ENCODE measurements at regions not wholly inside any gene's neighbourhood (a gene's known extent, or its start where the extent isn't known, plus 50 kb on each side); places are given as distances from the start of the nearest gene placed in this dataset.

GRCh38 chr7:13770305-13770704 lies 219.2 kb downstream of the ETV1 start:
- Mint-ChIP-seq H3K27ac (ENCODE audit: unreplicated experiment) (no peak overlapping the region), H3K4me3 (ENCODE audit: unreplicated experiment) (no peak overlapping the region), H3K27me3 (ENCODE audit: unreplicated experiment) (no peaks in the 10 kb centered on the region), H3K9me3 (ENCODE audit: unreplicated experiment) (no peaks in the 10 kb centered on the region), H3K4me1 (ENCODE audit: low read depth, unreplicated experiment) (no peaks in the 10 kb centered on the region), H3K36me3 (ENCODE audit: unreplicated experiment) (peaks cover 11% of the 10 kb centered on the region)
- DNase-seq, result no peak
- TF ChIP-seq CTCF (IDR thresholded peaks at IDR 0.05; ENCODE audit: partially characterized antibody, unreplicated experiment), result no peak

- Mint-ChIP-seq H3K4me1 (ENCODE audit: low read depth, unreplicated experiment) (no peaks in the 10 kb centered on the region), H3K27ac (ENCODE audit: unreplicated experiment) (no peak overlapping the region), H3K9me3 (ENCODE audit: unreplicated experiment) (no peaks in the 10 kb centered on the region), H3K4me3 (ENCODE audit: unreplicated experiment) (no peak overlapping the region), H3K36me3 (ENCODE audit: unreplicated experiment) (no peaks in the 10 kb centered on the region), H3K27me3 (ENCODE audit: unreplicated experiment) (no peaks in the 10 kb centered on the region)
- no peak for TF ChIP-seq CTCF (IDR thresholded peaks at IDR 0.05; ENCODE audit: partially characterized antibody, unreplicated experiment)
- DNase-seq, result no peak
These were observed 214.5 kb downstream of the ETV1 start for GRCh38 chr7:13774976-13775375.

DNA sequence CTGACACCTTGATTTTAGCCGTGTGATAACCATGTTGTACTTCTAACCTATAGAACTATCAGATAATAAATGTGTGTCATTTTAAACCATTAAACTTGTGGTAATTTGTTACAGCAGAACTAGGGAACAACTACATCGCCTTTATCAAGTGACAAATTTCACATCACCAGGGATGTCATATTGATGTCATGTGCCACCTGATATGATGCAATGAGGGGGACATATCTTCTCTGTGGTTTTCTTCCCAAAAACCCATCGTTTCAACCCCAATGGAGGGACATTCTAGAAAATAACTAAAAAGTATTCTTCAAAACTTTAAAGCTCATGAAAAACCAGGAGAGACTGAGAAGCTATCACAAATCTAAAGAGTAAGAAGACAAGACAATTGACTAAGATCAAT lies 212.2 kb downstream of the ETV1 start:
- Mint-ChIP-seq H3K4me1 (ENCODE audit: low read depth, unreplicated experiment) (no peaks in the 10 kb centered on the region), H3K4me3 (ENCODE audit: unreplicated experiment) (no peak overlapping the region), H3K27me3 (ENCODE audit: unreplicated experiment) (no peaks in the 10 kb centered on the region), H3K27ac (ENCODE audit: unreplicated experiment) (no peak overlapping the region), H3K9me3 (ENCODE audit: unreplicated experiment) (no peaks in the 10 kb centered on the region), H3K36me3 (ENCODE audit: unreplicated experiment) (no peaks in the 10 kb centered on the region)
- DNase-seq, result no peak
- no peak for TF ChIP-seq CTCF (IDR thresholded peaks at IDR 0.05; ENCODE audit: partially characterized antibody, unreplicated experiment)

DNA sequence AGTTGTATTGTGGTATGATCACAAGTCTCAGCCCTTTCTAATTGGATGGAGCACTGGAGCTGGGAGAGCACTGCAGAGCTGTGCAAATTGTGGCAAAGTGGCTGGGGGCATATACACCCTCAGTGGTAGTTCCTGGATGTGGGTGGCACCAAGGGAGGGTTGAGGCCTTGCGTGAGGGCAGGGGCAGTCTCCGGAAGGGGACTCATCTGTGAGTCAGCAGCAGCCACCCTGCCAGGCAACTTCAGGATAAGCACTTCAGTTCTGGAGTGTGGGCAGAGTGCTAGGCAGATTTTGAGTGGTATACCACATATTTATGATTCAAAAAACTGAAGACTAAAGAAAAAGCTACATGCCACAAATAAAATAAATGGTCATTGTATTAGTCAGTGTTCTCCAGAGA lies 210.5 kb downstream of the ETV1 start:
- Mint-ChIP-seq H3K9me3 (ENCODE audit: unreplicated experiment) (no peaks in the 10 kb centered on the region), H3K4me3 (ENCODE audit: unreplicated experiment) (no peak overlapping the region), H3K4me1 (ENCODE audit: low read depth, unreplicated experiment) (no peaks in the 10 kb centered on the region), H3K36me3 (ENCODE audit: unreplicated experiment) (no peaks in the 10 kb centered on the region), H3K27me3 (ENCODE audit: unreplicated experiment) (no peaks in the 10 kb centered on the region), H3K27ac (ENCODE audit: unreplicated experiment) (no peak overlapping the region)
- DNase-seq, result no peak
- no peak for TF ChIP-seq CTCF (IDR thresholded peaks at IDR 0.05; ENCODE audit: partially characterized antibody, unreplicated experiment)

DNA sequence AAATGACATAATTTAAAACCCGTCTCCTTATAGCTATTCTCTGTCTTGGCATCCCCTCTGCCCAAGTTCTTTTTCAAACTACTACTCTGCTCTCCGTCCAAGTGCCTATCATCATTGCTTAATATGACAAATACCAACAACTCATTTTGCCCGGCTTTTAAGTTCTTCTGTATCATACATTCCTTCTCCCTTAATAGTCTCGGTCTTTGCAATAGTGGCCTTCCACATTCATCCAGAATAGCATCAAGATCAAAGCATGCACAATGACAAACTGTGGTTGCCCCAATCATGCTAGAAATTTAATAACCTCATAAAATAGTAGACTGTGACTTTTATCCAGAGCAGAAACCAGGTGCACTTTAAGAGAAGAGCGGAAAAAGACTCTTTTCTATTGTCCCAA lies 198.9 kb downstream of the ETV1 start:
- no peak overlapping the region for H3K4me3 Mint-ChIP-seq (ENCODE audit: unreplicated experiment)
- peaks cover 13% of the 10 kb centered on the region for H3K36me3 Mint-ChIP-seq (ENCODE audit: unreplicated experiment)
- TF ChIP-seq CTCF (IDR thresholded peaks at IDR 0.05; ENCODE audit: partially characterized antibody, unreplicated experiment), result no peak
- no peak overlapping the region for H3K27ac Mint-ChIP-seq (ENCODE audit: unreplicated experiment)
- peaks cover 1% of the 10 kb centered on the region for H3K27me3 Mint-ChIP-seq (ENCODE audit: unreplicated experiment)
- no peak for DNase-seq
- H3K9me3 Mint-ChIP-seq (ENCODE audit: unreplicated experiment), result no peaks in the 10 kb centered on the region
- H3K4me1 Mint-ChIP-seq (ENCODE audit: low read depth, unreplicated experiment), result no peaks in the 10 kb centered on the region
